ENCODE measurements at regions not wholly inside any gene's neighbourhood (a gene's known extent, or its start where the extent isn't known, plus 50 kb on each side); places are given as distances from the start of the nearest gene placed in this dataset.

GRCh38 chr2:216922175-216922780, 62.4 kb upstream of the TNP1 start:
- Histone ChIP-seq H3K4me3 (ENCODE audit: control extremely low read depth in 1 of 5, extremely low read depth in 1 of 5, insufficient read depth in 1 of 5, low read depth in 2 of 5, low read length in 4 of 5) (no peak overlapping the region), H3K9me3 (ENCODE audit: control extremely low read depth in 1 of 3, control insufficient read depth in 2 of 3, insufficient read depth in 1 of 3, low read length in 2 of 3) (peaks cover 0 to 7% (median 0%) of the 10 kb centered on the region in 3 donors), H4K20me1 (ENCODE audit: control insufficient read depth, insufficient read depth, low read length, poor library complexity, severe bottlenecking) (no peaks in the 10 kb centered on the region), H3K27me3 (replicated peaks in 1 of 4; ENCODE audit: control extremely low read depth in 1 of 4, control insufficient read depth in 3 of 4, insufficient read depth in 4 of 4, low read length in 3 of 4) (no peaks in the 10 kb centered on the region), H3K9ac (ENCODE audit: low read length) (no peak overlapping the region), H3K4me2 (replicated peaks; ENCODE audit: low read depth, low read length, poor library complexity, severe bottlenecking) (no peak overlapping the region), H3K4me1 (ENCODE audit: control insufficient read depth in 2 of 2, insufficient read depth in 2 of 2, low read length in 2 of 2) (peaks cover 0 to 3% of the 10 kb centered on the region in 2 donors), H3K27ac (ENCODE audit: low read length in 2 of 2) (no peak overlapping the region), H3K36me3 (replicated peaks in 1 of 2; ENCODE audit: control extremely low read depth in 1 of 2, control insufficient read depth in 1 of 2, extremely low read depth in 1 of 2, insufficient read depth in 2 of 2, low read length in 1 of 2) (no peaks in the 10 kb centered on the region), H2AFZ (ENCODE audit: insufficient read depth, low read depth, low read length, poor library complexity, severe bottlenecking) (no peak overlapping the region), H3K79me2 (ENCODE audit: control insufficient read depth, insufficient read depth, low read length) (no peaks in the 10 kb centered on the region)
- intact Hi-C loops (cut with micrococcal nuclease): no loop called here
- DNase-seq: no peak
- TF ChIP-seq EZH2 (IDR thresholded peaks at IDR 0.05; ENCODE audit: borderline replicate concordance, insufficient read depth, low read depth, low read length, poor library complexity, severe bottlenecking): no peak
- TF ChIP-seq, protein P1, sequence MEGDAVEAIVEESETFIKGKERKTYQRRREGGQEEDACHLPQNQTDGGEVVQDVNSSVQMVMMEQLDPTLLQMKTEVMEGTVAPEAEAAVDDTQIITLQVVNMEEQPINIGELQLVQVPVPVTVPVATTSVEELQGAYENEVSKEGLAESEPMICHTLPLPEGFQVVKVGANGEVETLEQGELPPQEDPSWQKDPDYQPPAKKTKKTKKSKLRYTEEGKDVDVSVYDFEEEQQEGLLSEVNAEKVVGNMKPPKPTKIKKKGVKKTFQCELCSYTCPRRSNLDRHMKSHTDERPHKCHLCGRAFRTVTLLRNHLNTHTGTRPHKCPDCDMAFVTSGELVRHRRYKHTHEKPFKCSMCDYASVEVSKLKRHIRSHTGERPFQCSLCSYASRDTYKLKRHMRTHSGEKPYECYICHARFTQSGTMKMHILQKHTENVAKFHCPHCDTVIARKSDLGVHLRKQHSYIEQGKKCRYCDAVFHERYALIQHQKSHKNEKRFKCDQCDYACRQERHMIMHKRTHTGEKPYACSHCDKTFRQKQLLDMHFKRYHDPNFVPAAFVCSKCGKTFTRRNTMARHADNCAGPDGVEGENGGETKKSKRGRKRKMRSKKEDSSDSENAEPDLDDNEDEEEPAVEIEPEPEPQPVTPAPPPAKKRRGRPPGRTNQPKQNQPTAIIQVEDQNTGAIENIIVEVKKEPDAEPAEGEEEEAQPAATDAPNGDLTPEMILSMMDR (IDR thresholded peaks at IDR 0.05): no peak
- no CpG with 5 or more reads among the region's 6 CpGs for WGBS (ENCODE audit: insufficient coverage)
- Mint-ChIP-seq H3K27me3 (peaks cover 4% of the 10 kb centered on the region), H3K4me1 (peaks cover 4% of the 10 kb centered on the region), H3K27ac (no peak overlapping the region), H3K4me3 (no peak overlapping the region), H3K9me3 (ENCODE audit: insufficient read depth) (no peaks in the 10 kb centered on the region)
- CTCF ChIA-PET: no interaction called here
- no peak for ATAC-seq (ENCODE audit: low read depth)
- POLR2A ChIA-PET: no interaction called here

DNA sequence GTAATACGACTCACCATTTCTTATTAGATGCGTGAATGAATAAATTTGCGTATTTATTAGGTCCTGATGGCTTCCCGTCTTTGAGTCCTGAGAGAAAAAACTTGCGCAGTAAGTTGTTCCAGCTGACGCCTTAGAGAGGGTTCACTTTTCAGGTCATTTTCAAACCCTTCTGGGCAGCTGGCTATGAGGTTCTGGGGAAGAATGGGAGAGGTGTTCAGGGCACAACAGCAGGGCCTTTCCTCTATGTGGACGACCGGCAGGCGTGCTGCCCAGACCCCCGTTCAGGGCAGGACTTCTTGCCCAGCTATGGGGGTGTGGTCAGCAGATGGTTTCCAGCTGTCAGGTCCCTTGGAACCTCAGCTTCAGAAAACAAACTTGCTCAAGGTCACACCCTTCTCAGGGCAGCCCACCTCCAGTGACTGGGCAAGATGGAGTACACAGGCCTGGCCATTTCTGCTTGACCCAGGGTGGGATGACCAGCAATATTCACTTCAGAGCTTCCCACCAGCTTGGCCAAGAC, 61.1 kb upstream of the TNP1 start:
- H3K4me1 Mint-ChIP-seq: peaks cover 4% of the 10 kb centered on the region
- Histone ChIP-seq H3K36me3 (replicated peaks in 1 of 2; ENCODE audit: control extremely low read depth in 1 of 2, control insufficient read depth in 1 of 2, extremely low read depth in 1 of 2, insufficient read depth in 2 of 2, low read length in 1 of 2) (no peaks in the 10 kb centered on the region), H4K20me1 (ENCODE audit: control insufficient read depth, insufficient read depth, low read length, poor library complexity, severe bottlenecking) (no peaks in the 10 kb centered on the region), H3K9me3 (ENCODE audit: control extremely low read depth in 1 of 3, control insufficient read depth in 2 of 3, insufficient read depth in 1 of 3, low read length in 2 of 3) (peaks cover 0 to 9% (median 0%) of the 10 kb centered on the region in 3 donors), H3K27ac (ENCODE audit: low read length in 2 of 2) (no peak overlapping the region), H3K27me3 (replicated peaks in 1 of 4; ENCODE audit: control extremely low read depth in 1 of 4, control insufficient read depth in 3 of 4, insufficient read depth in 4 of 4, low read length in 3 of 4) (no peaks in the 10 kb centered on the region), H3K79me2 (ENCODE audit: control insufficient read depth, insufficient read depth, low read length) (no peaks in the 10 kb centered on the region), H3K4me2 (replicated peaks; ENCODE audit: low read depth, low read length, poor library complexity, severe bottlenecking) (no peak overlapping the region), H3K4me1 (ENCODE audit: control insufficient read depth in 2 of 2, insufficient read depth in 2 of 2, low read length in 2 of 2) (peaks cover 0 to 3% of the 10 kb centered on the region in 2 donors), H2AFZ (ENCODE audit: insufficient read depth, low read depth, low read length, poor library complexity, severe bottlenecking) (no peak overlapping the region), H3K4me3 (ENCODE audit: control extremely low read depth in 1 of 5, extremely low read depth in 1 of 5, insufficient read depth in 1 of 5, low read depth in 2 of 5, low read length in 4 of 5) (no peak overlapping the region), H3K9ac (ENCODE audit: low read length) (no peak overlapping the region)
- TF ChIP-seq EZH2 (IDR thresholded peaks at IDR 0.05; ENCODE audit: borderline replicate concordance, insufficient read depth, low read depth, low read length, poor library complexity, severe bottlenecking): no peak
- TF ChIP-seq, protein P1 (IDR thresholded peaks at IDR 0.05): no peak
- no peak overlapping the region for H3K27ac Mint-ChIP-seq
- ChIA-PET CTCF (no interaction called here), POLR2A (no interaction called here)
- WGBS (ENCODE audit: insufficient coverage): 98% methylated on average over 10 of the region's 10 CpGs
- H3K4me3 Mint-ChIP-seq: no peak overlapping the region
- ATAC-seq (ENCODE audit: low read depth): no peak
- H3K27me3 Mint-ChIP-seq: peaks cover 4% of the 10 kb centered on the region
- no peaks in the 10 kb centered on the region for H3K9me3 Mint-ChIP-seq (ENCODE audit: insufficient read depth)
- intact Hi-C loops (cut with micrococcal nuclease): no loop called here
- no peak for DNase-seq
